ENCODE measurements at regions not wholly inside any gene's neighbourhood (a gene's known extent, or its start where the extent isn't known, plus 50 kb on each side); places are given as distances from the start of the nearest gene placed in this dataset.

DNA sequence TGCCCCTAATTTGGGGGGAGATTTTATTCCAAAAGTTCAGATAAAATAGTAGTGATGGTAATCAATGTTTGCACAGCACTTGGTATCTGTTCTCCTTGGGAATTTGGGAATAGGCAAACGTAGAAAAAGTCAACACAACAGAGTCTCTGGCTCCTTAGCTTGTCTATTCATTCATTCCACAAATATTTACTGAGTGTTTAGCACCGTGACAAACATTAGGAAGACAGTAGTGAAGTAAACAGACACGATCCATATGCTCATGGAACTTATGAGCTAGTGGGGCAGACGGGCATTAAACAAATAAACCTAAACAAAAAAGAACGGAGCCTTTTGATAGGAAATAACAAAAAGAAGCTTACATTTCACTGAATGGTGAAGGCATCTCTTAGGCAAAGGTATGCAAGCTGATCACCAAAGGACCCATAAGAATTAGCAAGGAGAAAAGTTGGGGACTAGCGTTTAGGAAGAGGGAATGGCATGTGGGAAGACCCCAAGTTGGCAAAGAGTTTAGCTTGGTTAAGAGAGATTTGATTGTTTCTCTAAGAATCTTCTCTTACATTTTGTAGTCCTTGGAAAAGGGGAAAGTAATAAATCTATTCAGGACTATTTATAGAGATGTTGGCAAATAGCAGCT lies 243.9 kb upstream of the NPY start:
- POLR2A ChIA-PET: no interaction called here

GRCh38 chr7:24042028-24042427 lies 242.0 kb upstream of the NPY start:
- Histone ChIP-seq H2AFZ (ENCODE audit: low read depth, low read length) (no peak overlapping the region), H3K9me3 (replicated peaks; ENCODE audit: control insufficient read depth, insufficient read depth, low read length) (no peaks in the 10 kb centered on the region), H4K20me1 (replicated peaks; ENCODE audit: control insufficient read depth, extremely low read depth, insufficient read depth, low read length) (no peaks in the 10 kb centered on the region), H3K27me3 (ENCODE audit: control insufficient read depth in 2 of 2, insufficient read depth in 2 of 2, low read length in 2 of 2) (no peaks in the 10 kb centered on the region), H3K79me2 (ENCODE audit: control insufficient read depth, insufficient read depth, low read length) (no peaks in the 10 kb centered on the region), H3K4me3 (replicated peaks in 1 of 3; ENCODE audit: insufficient read depth in 1 of 3, low read depth in 1 of 3, low read length in 3 of 3) (no peak overlapping the region), H3K9ac (replicated peaks; ENCODE audit: extremely low read depth, insufficient read depth, low read length) (no peak overlapping the region), H3K27ac (ENCODE audit: insufficient read depth, low read depth, low read length) (no peak overlapping the region), H3K4me1 (ENCODE audit: control insufficient read depth, extremely low read depth, insufficient read depth, low read length) (no peaks in the 10 kb centered on the region), H3K36me3 (ENCODE audit: control insufficient read depth in 2 of 2, extremely low read depth in 1 of 2, insufficient read depth in 2 of 2, low read length in 2 of 2) (no peaks in the 10 kb centered on the region), H3K4me2 (ENCODE audit: insufficient read depth, low read length) (no peak overlapping the region), H3K9me1 (replicated peaks; ENCODE audit: control insufficient read depth, extremely low read depth, insufficient read depth, low read length) (no peaks in the 10 kb centered on the region)
- CTCF ChIA-PET: no interaction called here
- intact Hi-C loops (cut with micrococcal nuclease): no loop called here
- POLR2A ChIA-PET: no interaction called here
- DNase-seq (ENCODE audit: low read depth, low spot score): no peak
- dilution Hi-C loops (cut with MboI; ENCODE audit: extremely low pct_ligation_motif_present, low sequenced_read_pairs): no loop called here
- no TSS peak for BruUV-seq (replicated peaks)
- TF ChIP-seq, protein P1, sequence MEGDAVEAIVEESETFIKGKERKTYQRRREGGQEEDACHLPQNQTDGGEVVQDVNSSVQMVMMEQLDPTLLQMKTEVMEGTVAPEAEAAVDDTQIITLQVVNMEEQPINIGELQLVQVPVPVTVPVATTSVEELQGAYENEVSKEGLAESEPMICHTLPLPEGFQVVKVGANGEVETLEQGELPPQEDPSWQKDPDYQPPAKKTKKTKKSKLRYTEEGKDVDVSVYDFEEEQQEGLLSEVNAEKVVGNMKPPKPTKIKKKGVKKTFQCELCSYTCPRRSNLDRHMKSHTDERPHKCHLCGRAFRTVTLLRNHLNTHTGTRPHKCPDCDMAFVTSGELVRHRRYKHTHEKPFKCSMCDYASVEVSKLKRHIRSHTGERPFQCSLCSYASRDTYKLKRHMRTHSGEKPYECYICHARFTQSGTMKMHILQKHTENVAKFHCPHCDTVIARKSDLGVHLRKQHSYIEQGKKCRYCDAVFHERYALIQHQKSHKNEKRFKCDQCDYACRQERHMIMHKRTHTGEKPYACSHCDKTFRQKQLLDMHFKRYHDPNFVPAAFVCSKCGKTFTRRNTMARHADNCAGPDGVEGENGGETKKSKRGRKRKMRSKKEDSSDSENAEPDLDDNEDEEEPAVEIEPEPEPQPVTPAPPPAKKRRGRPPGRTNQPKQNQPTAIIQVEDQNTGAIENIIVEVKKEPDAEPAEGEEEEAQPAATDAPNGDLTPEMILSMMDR (IDR thresholded peaks at IDR 0.05; ENCODE audit: extremely low read depth in 1 of 2, insufficient read depth in 1 of 2, low read depth in 1 of 2, low read length in 2 of 2): no peak
- TF ChIP-seq FOS (IDR thresholded peaks at IDR 0.05; ENCODE audit: borderline replicate concordance, insufficient read depth, low read length) (no peak), POLR2A (IDR thresholded peaks at IDR 0.05; ENCODE audit: low read depth, low read length) (no peak), EZH2 (IDR thresholded peaks at IDR 0.05; ENCODE audit: borderline replicate concordance, low read depth, low read length, severe bottlenecking) (no peak)
- TF ChIP-seq, protein P2, sequence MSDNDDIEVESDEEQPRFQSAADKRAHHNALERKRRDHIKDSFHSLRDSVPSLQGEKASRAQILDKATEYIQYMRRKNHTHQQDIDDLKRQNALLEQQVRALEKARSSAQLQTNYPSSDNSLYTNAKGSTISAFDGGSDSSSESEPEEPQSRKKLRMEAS (IDR thresholded peaks at IDR 0.05; ENCODE audit: insufficient read depth, insufficient read length): no peak
- no peak for FAIRE-seq

More for the DNA sequence above, 243.9 kb upstream of the NPY start:
- FAIRE-seq: no peak
- H3K36me3 ChIP-seq (ENCODE audit: control insufficient read depth in 2 of 2, extremely low read depth in 1 of 2, insufficient read depth in 2 of 2, low read length in 2 of 2): no peaks in the 10 kb centered on the region
- no peak for TF ChIP-seq MYC (IDR thresholded peaks at IDR 0.05; ENCODE audit: low read depth, low read length)
- TF ChIP-seq POLR2AphosphoS5 (IDR thresholded peaks at IDR 0.05; ENCODE audit: insufficient read depth, low read depth, low read length): no peak
- no peak for TF ChIP-seq EZH2 (IDR thresholded peaks at IDR 0.05; ENCODE audit: borderline replicate concordance, low read depth, low read length, severe bottlenecking)
- TF ChIP-seq, protein P1 (IDR thresholded peaks at IDR 0.05; ENCODE audit: extremely low read depth in 1 of 2, insufficient read depth in 1 of 2, low read depth in 1 of 2, low read length in 2 of 2): no peak
- no peak for TF ChIP-seq GATA2 (IDR thresholded peaks at IDR 0.05; ENCODE audit: insufficient read depth, insufficient read length, low read depth, low read length)
- no peak for TF ChIP-seq JUN (IDR thresholded peaks at IDR 0.05; ENCODE audit: borderline replicate concordance, insufficient read depth, insufficient read length, low read depth)
- no TSS peak for BruUV-seq (replicated peaks)
- H3K4me2 ChIP-seq (ENCODE audit: insufficient read depth, low read length): no peak overlapping the region
- no peaks in the 10 kb centered on the region for H4K20me1 ChIP-seq (replicated peaks; ENCODE audit: control insufficient read depth, extremely low read depth, insufficient read depth, low read length)
- intact Hi-C loops (cut with micrococcal nuclease): no loop called here
- H3K9me1 ChIP-seq (replicated peaks; ENCODE audit: control insufficient read depth, extremely low read depth, insufficient read depth, low read length): no peaks in the 10 kb centered on the region
- CTCF ChIA-PET: interaction anchor here (0.5 kb wide), 1 partner anchor 227 kb away, joined by 3 read pairs; no protein-coding TSS in a partner anchor
- peaks cover 2% of the 10 kb centered on the region for H3K9me3 ChIP-seq (replicated peaks; ENCODE audit: control insufficient read depth, insufficient read depth, low read length)
- no peak overlapping the region for H3K27ac ChIP-seq (ENCODE audit: insufficient read depth, low read depth, low read length)
- H2AFZ ChIP-seq (ENCODE audit: low read depth, low read length): no peak overlapping the region
- dilution Hi-C loops (cut with MboI; ENCODE audit: extremely low pct_ligation_motif_present, low sequenced_read_pairs): no loop called here
- no peak overlapping the region for H3K9ac ChIP-seq (replicated peaks; ENCODE audit: extremely low read depth, insufficient read depth, low read length)
- no peak overlapping the region for H3K4me3 ChIP-seq (replicated peaks in 1 of 3; ENCODE audit: insufficient read depth in 1 of 3, low read depth in 1 of 3, low read length in 3 of 3)
- H3K4me1 ChIP-seq (ENCODE audit: control insufficient read depth, extremely low read depth, insufficient read depth, low read length): no peaks in the 10 kb centered on the region
- H3K79me2 ChIP-seq (ENCODE audit: control insufficient read depth, insufficient read depth, low read length): no peaks in the 10 kb centered on the region
- no peaks in the 10 kb centered on the region for H3K27me3 ChIP-seq (ENCODE audit: control insufficient read depth in 2 of 2, insufficient read depth in 2 of 2, low read length in 2 of 2)
- no peak for DNase-seq (ENCODE audit: low read depth, low spot score)

All from endothelial cell of umbilical vein (primary cell).